Endothelial cell of hepatic sinusoid (primary cell): ENCODE measurements at regions not wholly inside any gene's neighbourhood (a gene's known extent, or its start where the extent isn't known, plus 50 kb on each side); places are given as distances from the start of the nearest gene placed in this dataset.

Source experiments
- in situ Hi-C: cut with HindIII; loops from 2 replicates; pipeline ENCODE4 v1.10.0; 2017; ENCODE audit warnings: low sequenced_read_pairs

DNA sequence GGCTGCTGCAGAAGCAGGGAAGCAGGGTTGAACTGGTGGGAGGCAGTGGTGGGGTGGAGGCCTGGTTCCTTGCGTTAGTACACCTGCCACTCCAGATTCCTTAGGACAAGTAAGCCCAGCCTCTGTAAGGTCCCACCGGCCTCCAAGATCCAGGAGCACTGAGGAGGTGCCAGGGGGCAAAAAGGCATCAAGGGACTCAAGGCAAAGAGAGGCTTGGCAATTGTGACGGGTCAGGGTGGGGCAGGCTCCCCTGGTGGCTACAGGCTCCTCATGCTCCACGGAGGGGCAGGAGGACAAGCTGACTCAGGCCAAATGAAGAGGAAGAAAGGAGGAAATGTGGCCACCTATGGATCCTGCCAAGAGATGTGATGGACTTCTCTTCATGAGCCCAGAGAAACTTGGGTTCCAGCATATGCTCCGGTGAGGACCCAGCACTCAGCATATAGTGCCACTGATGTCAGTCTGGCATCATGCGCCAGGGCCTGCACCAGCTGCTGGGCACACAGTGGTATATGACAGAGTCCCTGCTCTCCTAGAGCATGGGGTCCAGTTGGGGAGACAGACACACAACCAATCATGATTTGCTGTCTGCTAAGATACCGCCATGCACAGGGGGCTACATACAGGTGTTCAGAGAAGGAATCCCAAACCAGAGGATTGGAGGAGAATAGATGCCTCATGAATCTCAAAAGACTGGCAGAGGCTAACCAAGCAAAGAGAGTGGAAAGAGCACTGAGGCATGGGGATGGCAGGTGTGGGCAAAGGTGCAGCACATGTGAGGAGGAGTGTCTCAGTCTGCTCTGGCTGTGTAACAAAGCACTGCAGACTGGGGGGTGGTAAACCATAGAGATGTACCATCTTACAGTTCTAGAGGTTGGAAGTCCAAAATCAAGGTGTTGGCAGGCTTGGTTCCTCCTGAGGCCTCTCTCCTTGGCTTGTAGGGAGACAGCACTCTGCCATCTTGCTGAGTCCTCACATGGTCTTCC lies 249.7 kb downstream of the RHOU start:
- in situ Hi-C loops = loop anchor here (5.0 kb wide), 2 partner anchors 68 to 107 kb away; no protein-coding TSS in a partner anchor

DNA sequence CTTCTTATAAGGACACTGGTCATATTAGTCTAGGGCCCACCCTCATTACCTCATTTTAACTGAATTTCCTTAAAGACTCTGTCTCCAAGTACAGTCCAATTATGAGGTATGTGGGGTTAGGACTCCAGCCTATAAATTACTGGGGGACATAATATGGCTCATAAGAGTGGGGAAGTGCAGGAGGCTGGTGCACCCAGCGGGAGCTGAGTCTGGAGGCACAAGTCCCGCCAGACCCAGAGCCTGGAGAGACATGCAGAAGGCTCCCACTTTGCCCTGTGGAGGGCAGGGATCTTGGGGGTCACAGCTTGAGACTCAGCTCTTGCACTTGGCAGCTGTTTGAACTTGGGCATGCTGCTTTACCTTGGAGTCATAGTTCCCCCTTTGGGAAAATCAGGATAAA lies 250.4 kb downstream of the RHOU start:
- in situ Hi-C loops = loop anchor here (5.0 kb wide), 2 partner anchors 68 to 107 kb away; no protein-coding TSS in a partner anchor

DNA sequence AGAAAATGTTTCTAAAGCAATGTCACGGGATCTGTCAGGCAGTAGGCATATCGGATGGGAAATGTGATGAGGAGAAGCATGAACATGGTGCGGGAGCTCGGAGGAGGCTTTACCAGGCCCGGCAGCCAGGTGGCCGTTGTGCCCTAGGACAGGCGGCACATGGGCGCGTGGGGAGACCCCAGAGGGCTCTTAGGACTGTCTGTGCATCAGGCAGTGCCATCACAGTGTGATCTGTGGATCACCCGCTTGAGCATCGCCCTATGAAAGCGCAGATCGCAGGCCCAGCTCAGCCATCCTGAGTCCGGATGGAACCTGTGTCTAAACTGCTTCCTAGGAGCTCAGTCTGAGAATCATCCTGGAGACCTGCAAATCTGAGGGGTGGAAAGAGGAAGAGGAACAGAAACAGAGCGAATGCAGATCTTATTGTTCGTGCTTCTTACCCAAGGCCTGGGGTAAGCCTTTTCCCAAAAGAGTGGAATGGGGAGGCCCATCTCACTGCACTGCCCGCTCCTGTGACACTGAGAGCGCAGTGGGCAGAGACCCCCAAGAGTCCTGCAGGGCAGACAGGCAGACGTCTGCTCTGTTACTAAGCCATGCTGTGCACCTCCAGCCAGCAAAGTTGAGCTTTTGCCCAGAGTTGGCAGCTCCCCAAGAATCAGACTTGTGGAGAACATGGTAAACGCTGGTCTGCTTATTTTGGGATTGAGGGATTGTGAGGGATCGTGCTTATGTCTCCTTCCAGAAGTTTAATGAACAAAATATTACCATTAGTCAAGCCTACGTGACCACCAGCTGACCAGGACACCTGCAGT lies 251.0 kb downstream of the RHOU start:
- in situ Hi-C loops = loop anchor here (5.0 kb wide), 2 partner anchors 69 to 106 kb away; no protein-coding TSS in a partner anchor

DNA sequence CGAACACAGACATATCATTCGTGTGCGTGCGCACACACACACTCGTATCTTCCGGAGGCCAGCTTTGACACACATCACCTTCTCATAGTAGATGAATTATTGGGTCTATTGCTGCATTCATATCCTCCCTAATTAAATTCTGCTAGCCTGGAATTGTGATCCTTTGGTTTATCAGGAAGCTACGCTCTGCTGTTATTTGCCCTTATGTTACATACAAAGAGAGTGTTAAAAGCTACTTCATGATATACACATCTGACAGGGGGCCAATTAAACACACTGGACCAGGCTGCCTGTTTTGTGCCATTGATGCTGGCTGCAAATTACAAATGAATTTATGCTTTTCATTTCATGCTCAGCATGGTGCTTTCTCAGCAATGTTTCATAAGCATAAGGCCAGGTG lies 252.0 kb downstream of the RHOU start:
- in situ Hi-C loops = loop anchor here (5.0 kb wide), 2 partner anchors 70 to 105 kb away; no protein-coding TSS in a partner anchor

DNA sequence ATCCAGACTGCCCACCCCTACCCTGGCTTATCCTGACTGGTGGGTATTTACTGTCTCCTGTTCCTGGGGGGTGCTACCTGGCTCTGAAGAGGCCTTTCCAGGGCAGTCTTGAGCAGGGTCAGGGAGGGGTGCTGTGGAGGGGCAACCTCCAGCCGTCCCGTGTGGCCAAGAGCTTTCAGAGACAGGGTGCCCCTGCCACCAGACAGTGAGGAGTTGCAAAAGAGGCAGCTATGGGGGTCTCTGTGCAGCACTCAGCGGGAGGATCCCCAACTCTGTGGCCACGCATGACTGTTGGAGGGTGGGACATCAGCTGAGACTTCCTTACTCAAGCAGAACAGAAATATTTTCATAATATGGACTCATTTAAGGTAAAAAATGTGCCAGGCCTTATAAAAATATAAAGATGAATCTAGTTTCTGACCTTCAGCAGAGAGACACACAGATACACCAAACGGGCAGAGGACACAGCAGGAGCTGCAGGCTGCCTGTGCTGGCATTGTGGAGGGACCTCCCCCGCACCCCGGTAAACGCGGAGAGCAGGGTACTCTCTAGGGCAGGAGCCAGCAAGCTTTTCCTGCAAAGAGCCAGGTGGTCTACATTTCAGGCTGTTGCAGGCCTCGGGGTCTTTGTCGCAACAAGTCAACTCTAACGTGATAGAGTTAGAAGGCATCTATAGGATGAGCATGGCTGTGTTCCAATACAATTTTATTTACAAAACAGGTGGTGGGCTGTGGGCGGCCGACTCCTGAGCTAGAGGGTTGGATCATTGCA lies 252.6 kb downstream of the RHOU start:
- in situ Hi-C loops = loop anchor here (5.0 kb wide), 2 partner anchors 71 to 104 kb away; no protein-coding TSS in a partner anchor

DNA sequence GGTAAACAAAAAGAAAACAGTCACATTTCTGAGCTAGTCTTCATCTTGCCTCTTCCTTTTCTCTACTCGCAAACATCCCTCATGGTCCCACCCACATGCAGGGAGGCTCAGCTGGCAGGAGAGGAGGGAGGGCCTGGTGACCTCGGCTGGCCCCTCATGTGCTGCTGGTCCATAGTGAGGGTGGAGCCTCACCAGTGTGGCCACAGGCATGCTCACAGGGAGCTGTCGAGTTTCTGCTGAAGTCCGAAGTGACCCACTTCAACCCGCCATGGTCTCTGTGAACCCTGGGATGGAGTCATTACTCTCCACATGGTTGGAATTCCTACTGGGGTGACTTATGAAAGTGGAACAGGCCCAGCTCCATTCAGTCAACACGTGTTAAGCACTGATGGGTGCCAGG lies 253.4 kb downstream of the RHOU start:
- in situ Hi-C loops = loop anchor here (5.0 kb wide), 2 partner anchors 71 to 104 kb away; no protein-coding TSS in a partner anchor

DNA sequence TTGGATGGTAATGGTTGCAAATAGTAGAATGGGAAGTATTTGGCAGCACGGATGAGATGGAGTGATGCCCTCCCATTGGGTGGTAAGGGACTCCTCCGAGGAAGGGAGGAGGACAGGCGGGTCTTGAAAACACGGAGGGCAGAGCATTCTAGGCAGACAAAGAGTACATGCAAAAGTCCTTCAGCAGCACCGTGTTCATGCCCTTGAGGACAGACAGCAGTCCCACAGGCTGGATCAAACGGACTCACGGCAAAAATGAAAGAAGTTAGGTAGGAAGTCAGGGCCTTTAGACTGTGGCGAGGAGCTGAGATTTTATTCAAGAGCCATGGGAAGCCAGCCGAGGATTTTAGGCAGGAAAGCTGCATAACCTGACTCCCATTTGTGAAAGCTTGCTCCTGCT lies 253.9 kb downstream of the RHOU start:
- in situ Hi-C loops = loop anchor here (5.0 kb wide), 2 partner anchors 72 to 103 kb away; no protein-coding TSS in a partner anchor

DNA sequence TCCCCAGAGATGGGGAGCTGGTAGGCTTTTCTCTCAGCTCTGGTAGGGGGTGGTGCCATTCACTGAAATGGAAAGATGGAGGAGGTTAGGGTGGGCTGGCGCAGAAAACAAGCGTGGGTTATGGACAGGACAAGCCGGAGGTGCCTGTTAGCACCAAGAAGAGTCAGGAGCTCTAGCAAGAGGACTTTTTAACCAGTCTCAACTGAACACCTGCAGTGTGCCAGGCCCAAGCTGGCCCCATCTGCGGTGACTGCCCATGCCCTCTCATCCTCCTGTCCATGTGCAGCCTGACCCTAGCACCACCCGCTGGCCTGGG lies 254.4 kb downstream of the RHOU start:
- in situ Hi-C loops = loop anchor here (5.0 kb wide), 2 partner anchors 72 to 103 kb away; no protein-coding TSS in a partner anchor

DNA sequence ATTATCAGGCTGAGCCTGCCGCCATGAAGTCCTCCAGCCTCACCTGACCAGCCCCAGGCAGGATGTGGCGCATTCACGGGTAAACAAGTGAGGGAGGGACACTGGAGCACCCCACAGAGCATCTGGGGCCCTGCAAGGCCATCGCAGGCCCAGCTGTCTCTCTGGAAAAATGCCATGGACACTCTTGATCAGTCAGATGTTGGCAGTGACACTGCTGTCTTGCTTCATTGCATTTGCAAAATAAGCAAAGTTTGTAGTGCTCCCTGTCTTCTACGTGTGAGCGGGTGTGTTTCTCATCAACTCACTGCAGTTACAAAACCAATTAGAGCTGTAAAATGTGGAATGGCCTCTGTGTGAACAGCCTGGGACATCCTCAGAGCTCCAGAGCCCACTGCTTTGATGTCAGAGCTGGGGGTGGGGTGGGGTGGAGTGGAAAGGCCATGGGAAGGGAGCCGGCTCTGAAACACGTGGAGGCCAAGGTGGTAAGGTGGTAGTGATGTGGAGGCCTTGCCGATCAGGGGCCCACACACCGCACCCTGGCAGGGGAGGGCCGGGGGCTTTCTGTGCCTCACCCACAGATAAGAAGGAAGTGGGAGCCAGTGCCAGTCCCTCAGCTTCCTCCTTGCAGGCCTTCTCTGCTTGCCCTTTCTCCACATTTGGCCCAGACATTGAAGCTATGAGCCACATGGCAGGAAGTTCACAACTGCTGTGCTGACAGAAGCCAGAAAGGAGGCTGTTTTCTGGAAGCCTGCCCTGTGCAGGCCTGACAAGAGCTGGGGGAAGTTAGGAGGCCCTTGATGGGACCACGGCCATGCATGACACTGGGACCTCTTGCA lies 254.9 kb downstream of the RHOU start:
- in situ Hi-C loops = loop anchor here (5.0 kb wide), 2 partner anchors 73 to 102 kb away; no protein-coding TSS in a partner anchor

DNA sequence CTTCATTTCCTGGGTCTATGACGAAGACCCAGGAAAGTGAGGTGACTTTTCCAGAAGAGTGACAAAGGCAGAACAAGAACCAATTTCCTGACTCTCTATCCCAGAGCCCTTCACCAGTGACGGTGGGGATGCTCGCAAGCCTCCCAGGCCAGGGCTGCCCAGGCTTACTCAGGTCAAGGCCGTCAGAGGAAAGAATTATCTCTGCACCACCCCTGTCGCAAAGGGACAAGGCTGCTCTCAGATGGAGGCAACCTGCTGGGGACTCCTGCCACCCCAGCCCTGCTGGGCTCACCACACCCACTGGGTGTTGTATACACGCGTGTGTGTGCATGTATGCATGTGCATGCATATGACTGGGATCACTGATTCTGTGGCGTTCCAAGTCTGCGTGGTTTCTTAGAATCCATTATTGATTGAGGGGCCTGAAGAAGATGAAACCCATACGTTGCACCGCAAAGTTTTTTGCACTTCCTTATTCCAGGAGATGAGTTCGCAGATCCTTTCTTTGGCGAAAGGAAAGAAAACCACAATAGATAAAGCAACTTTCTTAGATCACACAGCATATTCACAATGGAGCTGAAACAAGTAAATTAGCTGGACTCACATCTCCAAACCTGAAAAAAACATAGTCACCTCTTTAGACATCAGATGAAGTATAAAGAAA lies 255.8 kb downstream of the RHOU start:
- in situ Hi-C loops = no loop called here

DNA sequence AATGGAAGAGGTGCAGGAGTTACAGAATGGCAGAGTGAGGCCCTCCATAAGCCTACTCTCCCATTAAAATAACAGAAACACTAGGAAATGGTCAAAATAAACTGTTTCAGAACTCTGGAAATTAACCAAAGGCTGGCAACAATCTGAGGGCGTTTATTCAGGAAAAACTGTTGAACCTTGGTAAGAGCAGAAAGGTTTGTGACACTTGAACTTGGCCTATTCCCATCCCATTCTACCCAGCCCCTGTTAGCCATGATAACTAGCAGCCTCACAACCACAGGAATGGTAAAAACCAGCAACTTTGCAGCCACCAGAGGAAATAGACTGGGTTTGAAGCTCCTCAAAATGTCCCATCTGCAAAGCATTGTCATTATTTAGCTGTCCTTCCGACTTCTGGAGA lies 256.8 kb downstream of the RHOU start:
- in situ Hi-C loops = no loop called here

DNA sequence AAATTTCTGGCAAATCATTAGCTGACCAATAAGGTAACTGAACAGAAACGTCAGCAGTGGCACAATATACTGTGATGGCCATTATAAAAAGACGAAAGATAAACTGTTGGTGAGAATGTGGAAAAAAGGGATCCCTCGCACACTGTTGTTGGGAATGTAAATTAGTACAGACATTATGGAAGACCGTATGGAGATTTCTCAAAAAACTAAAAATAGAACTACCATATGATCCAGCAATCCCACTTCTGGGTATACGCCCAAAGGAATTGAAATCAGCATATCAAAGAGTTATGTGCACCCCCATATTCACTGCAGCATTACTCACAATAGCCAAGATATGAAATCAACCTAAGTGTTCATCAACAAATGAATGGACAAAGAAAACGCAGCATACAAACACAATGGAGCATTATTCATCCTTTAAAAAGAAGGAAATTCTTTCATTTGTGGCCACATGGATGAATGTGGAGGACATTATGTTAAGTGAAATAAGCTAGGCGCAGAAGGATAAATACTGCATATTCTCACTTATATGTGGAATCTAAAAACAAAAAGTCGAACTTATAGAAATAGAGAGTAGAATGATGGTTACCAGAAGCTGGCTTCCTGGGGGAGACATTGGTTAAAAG lies 257.7 kb downstream of the RHOU start:
- in situ Hi-C loops = no loop called here

DNA sequence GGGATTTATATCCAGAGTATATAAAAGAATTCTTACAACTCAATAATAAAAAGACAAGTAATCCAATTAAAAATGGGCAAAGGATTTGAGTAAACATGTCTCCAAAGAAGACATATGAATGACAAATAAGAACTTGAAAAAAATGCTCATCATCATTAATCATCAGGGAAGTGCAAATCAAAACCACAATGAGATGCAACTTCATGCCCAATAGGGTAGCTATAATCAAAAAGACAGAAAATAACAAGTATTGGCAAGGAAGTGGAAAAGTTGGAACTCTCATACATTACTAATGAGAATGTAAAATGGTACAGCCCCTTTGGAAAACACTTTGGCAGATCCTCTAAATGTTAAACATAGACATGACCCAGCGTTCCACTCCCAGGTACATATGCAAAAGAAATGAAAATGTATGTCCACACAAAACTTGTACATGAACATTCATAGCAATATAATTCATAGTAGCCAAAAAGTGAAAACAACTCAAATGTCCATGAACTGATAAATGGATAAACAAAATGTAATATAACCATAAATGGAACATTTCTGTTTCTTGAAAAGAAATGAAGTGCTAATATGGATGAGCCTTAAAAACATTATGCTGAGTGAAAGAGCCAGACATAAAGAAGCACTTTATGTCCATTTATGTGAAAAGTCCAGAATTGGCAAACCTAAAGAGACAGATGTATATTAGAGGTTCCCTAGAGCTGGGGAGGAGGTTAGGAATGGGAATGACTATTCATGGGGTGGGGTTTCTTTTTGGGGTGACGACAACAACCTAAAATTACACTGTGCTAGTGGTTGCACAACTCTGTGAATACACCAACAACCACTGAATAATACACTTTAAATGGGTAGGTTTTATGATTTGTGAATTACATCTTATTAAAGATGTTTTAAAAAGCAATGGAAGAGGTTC lies 259.7 kb downstream of the RHOU start:
- in situ Hi-C loops = no loop called here

DNA sequence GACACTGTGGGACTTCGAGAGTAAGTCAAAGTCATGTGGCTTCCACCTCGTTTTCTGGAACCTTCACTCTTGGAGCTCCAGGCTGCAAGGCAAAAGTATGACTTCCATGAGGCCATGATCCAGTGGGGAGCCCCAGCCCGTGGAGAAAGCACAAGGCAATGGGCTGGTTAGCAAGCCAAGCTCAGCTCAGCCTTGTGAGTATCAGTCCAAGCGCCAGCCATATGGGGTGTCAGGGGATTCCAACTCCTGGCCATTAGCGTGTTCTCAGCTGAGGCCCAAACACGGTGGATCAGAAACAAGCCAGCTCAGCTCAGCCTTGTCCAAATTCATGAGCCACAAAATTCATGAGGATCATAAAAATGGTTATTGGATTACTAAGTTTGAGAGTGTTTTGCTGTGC lies 261.0 kb downstream of the RHOU start:
- in situ Hi-C loops = no loop called here

DNA sequence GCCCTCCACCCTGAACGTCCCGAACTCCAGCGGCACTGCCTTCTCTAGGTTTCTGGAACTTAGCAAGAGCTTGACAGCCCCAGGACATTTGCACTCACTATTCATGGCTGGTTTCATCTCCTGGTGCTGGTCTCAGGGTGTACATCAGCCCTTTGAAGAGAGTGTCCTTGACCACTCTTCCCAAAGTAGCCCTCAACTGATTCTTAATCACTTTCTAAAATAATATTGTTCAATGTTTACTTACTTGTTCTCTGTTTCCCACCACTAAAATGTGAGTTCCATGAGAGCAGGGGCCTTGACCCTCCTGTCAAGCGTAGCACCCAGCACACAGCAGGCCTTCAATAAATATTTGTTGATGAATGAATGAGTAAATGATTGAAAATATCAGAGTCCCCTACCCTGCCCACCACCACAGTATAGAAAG lies 262.5 kb downstream of the RHOU start:
- in situ Hi-C loops = no loop called here

DNA sequence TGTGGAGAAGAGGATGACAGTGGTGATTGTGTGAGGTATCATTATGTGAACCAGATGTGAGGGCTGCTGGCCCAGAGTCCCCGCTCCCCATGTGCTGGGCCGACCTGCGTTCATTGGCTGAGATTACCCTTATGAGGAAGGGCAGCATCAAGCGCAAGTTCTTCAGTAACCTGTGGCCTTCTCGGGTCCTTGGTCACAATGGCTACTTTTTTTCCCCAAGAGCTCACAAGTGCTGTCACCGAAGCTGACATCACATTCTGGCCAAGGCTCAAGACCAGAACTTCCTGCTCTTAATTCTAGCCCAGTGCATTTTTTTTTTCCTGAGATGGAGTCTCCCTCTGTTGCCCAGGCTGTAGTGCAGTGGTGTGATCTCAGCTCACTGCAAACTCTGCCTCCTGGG lies 262.9 kb downstream of the RHOU start:
- in situ Hi-C loops = no loop called here

DNA sequence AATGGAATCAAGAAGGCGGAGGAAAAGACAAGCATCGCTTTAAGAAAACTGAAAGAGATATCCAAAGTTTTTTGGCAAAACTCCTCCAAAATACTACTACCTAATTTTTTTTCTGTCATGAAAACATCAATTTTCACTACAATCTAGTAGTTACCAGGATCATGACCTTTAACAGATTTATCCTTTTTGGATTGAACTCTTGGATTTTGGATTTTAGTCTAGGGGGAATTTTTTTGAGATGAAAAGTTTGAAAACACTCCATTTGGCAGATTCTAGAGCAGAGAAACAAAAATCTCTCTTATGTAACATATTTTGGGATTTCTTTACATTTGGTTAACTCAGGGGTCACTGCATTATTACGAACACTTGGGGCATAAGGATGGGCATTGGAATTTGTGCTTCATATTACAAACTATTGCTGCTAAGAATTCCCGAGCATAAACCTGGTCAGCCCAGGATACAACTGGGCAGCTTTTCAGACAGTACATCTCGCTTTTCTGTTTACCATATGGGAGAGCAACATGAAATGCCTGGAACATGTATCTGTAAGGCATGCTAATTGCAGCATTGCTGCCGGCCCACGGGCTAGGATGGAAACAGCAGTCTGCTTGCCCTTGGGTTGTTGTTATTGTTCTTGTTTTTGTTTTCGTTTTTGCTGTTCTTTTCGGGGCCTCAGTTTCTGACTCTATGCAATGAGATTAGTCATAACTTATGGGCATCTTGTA lies 264.3 kb downstream of the RHOU start:
- in situ Hi-C loops = no loop called here
